HEK293T (cell line): ENCODE measurements at regions not wholly inside any gene's neighbourhood (a gene's known extent, or its start where the extent isn't known, plus 50 kb on each side); places are given as distances from the start of the nearest gene placed in this dataset.

Source experiments
- ARNT ChIP-seq: fragments of 450-650 bp; IDR thresholded peaks from 2 replicates; pipeline ENCODE4 v1.6.1; 2017; ENCODE audit warnings: mild to moderate bottlenecking
- ELF4 ChIP-seq: fragments of 450-650 bp; IDR thresholded peaks from 2 replicates; pipeline ENCODE4 v1.6.1; 2017; ENCODE audit warnings: antibody characterized with exemption
- NFRKB ChIP-seq: fragments of 450-650 bp; IDR thresholded peaks from 2 replicates; pipeline ENCODE4 v1.6.1; 2016; ENCODE audit warnings: mild to moderate bottlenecking, moderate library complexity
- SP1 ChIP-seq: fragments of 450-650 bp; IDR thresholded peaks from 2 replicates; pipeline ENCODE4 v1.6.1; 2017

- TF ChIP-seq NFRKB, result no peak
- TF ChIP-seq SP1, result no peak
- no peak for TF ChIP-seq ELF4
- no peak for TF ChIP-seq ARNT
Observed at GRCh38 chr18:26714739-26715138, 150.8 kb downstream of the AQP4 start.
